WTC11 (cell line): ENCODE measurements at regions not wholly inside any gene's neighbourhood (a gene's known extent, or its start where the extent isn't known, plus 50 kb on each side); places are given as distances from the start of the nearest gene placed in this dataset.

Experiments
- CBFB ChIP-seq: sonication (generic); formaldehyde crosslinking; IDR thresholded peaks from 2 replicates; pipeline ENCODE4 v1.8.1; 2022; ENCODE audit warnings: mild to moderate bottlenecking, low read depth, missing genetic modification reagents
- ETV6 ChIP-seq: sonication (generic); formaldehyde crosslinking; IDR thresholded peaks from 2 replicates; pipeline ENCODE4 v1.8.1; 2022; ENCODE audit warnings: mild to moderate bottlenecking, missing genetic modification reagents
- TF ChIP-seq, protein P1 (sequence below): sonication (generic); formaldehyde crosslinking; IDR thresholded peaks from 2 replicates; pipeline ENCODE4 v1.8.1; 2023; ENCODE audit warnings: mild to moderate bottlenecking, missing genetic modification reagents, moderate library complexity
- TF ChIP-seq, protein P2 (sequence below): sonication (generic); formaldehyde crosslinking; IDR thresholded peaks from 2 replicates; pipeline ENCODE4 v1.8.1; 2022; ENCODE audit warnings: missing genetic modification reagents, borderline replicate concordance
- TF ChIP-seq, protein P3 (sequence below): sonication (generic); formaldehyde crosslinking; IDR thresholded peaks from 2 replicates; pipeline ENCODE4 v1.8.1; 2022; ENCODE audit warnings: low read depth, missing genetic modification reagents, borderline replicate concordance
- TF ChIP-seq, protein P4 (sequence below): sonication (generic); formaldehyde crosslinking; IDR thresholded peaks from 2 replicates; pipeline ENCODE4 v1.8.1; 2022; ENCODE audit warnings: mild to moderate bottlenecking, missing genetic modification reagents, moderate library complexity, borderline replicate concordance

DNA sequence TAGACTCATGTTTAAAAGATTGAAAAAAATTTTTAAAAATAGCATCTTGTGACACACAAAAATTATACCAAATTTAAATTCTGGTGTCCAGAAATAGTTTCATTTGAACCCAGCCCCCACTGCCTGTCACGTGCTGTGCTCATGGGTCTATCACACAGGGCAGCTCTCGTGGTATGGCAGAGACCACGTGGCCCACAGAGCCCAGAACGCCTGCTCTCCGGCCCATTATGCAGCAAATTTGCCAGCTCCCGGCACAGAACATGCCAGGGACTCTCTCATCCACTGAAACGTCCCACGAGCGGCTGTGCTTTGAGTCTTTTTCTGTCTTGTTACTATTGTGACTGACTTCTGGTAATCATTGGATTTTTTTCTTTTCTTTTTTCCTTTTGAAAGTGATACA, 224.3 kb downstream of the TTLL2 start:
- TF ChIP-seq CBFB (CRISPR knock-in tag) = no peak
- TF ChIP-seq, protein P1, sequence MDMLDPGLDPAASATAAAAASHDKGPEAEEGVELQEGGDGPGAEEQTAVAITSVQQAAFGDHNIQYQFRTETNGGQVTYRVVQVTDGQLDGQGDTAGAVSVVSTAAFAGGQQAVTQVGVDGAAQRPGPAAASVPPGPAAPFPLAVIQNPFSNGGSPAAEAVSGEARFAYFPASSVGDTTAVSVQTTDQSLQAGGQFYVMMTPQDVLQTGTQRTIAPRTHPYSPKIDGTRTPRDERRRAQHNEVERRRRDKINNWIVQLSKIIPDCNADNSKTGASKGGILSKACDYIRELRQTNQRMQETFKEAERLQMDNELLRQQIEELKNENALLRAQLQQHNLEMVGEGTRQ (CRISPR knock-in tag) = no peak
- TF ChIP-seq, protein P2, sequence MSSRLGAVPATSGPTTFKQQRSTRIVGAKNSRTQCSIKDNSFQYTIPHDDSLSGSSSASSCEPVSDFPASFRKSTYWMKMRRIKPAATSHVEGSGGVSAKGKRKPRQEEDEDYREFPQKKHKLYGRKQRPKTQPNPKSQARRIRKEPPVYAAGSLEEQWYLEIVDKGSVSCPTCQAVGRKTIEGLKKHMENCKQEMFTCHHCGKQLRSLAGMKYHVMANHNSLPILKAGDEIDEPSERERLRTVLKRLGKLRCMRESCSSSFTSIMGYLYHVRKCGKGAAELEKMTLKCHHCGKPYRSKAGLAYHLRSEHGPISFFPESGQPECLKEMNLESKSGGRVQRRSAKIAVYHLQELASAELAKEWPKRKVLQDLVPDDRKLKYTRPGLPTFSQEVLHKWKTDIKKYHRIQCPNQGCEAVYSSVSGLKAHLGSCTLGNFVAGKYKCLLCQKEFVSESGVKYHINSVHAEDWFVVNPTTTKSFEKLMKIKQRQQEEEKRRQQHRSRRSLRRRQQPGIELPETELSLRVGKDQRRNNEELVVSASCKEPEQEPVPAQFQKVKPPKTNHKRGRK (CRISPR knock-in tag) = no peak
- no peak for TF ChIP-seq ETV6 (CRISPR knock-in tag)
- TF ChIP-seq, protein P3, sequence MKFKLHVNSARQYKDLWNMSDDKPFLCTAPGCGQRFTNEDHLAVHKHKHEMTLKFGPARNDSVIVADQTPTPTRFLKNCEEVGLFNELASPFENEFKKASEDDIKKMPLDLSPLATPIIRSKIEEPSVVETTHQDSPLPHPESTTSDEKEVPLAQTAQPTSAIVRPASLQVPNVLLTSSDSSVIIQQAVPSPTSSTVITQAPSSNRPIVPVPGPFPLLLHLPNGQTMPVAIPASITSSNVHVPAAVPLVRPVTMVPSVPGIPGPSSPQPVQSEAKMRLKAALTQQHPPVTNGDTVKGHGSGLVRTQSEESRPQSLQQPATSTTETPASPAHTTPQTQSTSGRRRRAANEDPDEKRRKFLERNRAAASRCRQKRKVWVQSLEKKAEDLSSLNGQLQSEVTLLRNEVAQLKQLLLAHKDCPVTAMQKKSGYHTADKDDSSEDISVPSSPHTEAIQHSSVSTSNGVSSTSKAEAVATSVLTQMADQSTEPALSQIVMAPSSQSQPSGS = no peak
- TF ChIP-seq, protein P4, sequence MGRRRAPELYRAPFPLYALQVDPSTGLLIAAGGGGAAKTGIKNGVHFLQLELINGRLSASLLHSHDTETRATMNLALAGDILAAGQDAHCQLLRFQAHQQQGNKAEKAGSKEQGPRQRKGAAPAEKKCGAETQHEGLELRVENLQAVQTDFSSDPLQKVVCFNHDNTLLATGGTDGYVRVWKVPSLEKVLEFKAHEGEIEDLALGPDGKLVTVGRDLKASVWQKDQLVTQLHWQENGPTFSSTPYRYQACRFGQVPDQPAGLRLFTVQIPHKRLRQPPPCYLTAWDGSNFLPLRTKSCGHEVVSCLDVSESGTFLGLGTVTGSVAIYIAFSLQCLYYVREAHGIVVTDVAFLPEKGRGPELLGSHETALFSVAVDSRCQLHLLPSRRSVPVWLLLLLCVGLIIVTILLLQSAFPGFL (CRISPR knock-in tag) = no peak
